IMR-90 (cell line): ENCODE measurements at regions not wholly inside any gene's neighbourhood (a gene's known extent, or its start where the extent isn't known, plus 50 kb on each side); places are given as distances from the start of the nearest gene placed in this dataset.

Experiments used
- ATAC-seq: fragments of 200-7000 bp; cut with Tn5 transposase; 2 replicates; pipeline ENCODE4 v1.9.1; 2020; ENCODE audit warnings: low read depth, mild to moderate bottlenecking, moderate library complexity
- BruUV-seq: library from RNA; stranded (reverse); fragments of 400-500 nt; replicated peaks from 2 replicates; lab custom pipeline; 2021; lab: Mats Ljungman, UMichigan
- CTCF ChIA-PET: fragments of 300-600 bp; formaldehyde crosslinking; extraction: SDS; loops from one replicate; lab custom pipeline; 2021; ENCODE audit warnings: antibody characterized with exemption; lab: Yijun Ruan, JAX
- POLR2A ChIA-PET: fragments of 300-600 bp; sonication (Branson Sonifier 250); formaldehyde crosslinking; loops from one replicate; lab custom pipeline; 2022; ENCODE audit warnings: antibody characterized with exemption; ENCODE audit not compliant: unreplicated experiment; lab: Charles Lee
- DNase-seq: peaks from one replicate; pipeline ENCODE4 v3.0.0; 2013
- H2AFZ ChIP-seq: replicated peaks from 2 replicates; pipeline ENCODE3; 2013; ENCODE audit warnings: low read length, mild to moderate bottlenecking; ENCODE audit not compliant: poor library complexity
- H2AK5ac ChIP-seq: 2 replicates; pipeline ENCODE4 v1.6.1; 2013; ENCODE audit warnings: low read depth, low read length, inconsistent platforms
- H2AK9ac ChIP-seq: replicated peaks from 2 replicates; pipeline ENCODE3; 2013; ENCODE audit warnings: mild to moderate bottlenecking, low read depth, low read length, moderate library complexity; ENCODE audit not compliant: poor library complexity
- H2BK120ac ChIP-seq: 2 replicates; pipeline ENCODE4 v1.6.1; 2013; ENCODE audit warnings: low read depth, low read length, inconsistent platforms
- H2BK15ac ChIP-seq: 3 replicates; pipeline ENCODE4 v1.6.1; 2013; ENCODE audit warnings: low read depth, low read length, inconsistent platforms
- H2BK20ac ChIP-seq: 2 replicates; pipeline ENCODE4 v1.6.1; 2013; ENCODE audit warnings: low read depth, mild to moderate bottlenecking, inconsistent platforms, low read length, moderate library complexity
- H2BK5ac ChIP-seq: 2 replicates; pipeline ENCODE4 v1.6.1; 2013; ENCODE audit warnings: mild to moderate bottlenecking, low read depth, low read length, inconsistent platforms; ENCODE audit not compliant: poor library complexity, severe bottlenecking
- H3K14ac ChIP-seq: replicated peaks from 2 replicates; pipeline ENCODE4 v1.6.1; 2013; ENCODE audit warnings: low read depth, low read length, inconsistent platforms
- H3K18ac ChIP-seq: 2 replicates; pipeline ENCODE4 v1.6.1; 2013; ENCODE audit warnings: low read depth, low read length, control low read depth
- H3K23ac ChIP-seq: 2 replicates; pipeline ENCODE4 v1.6.1; 2013; ENCODE audit warnings: low read depth, low read length, inconsistent platforms
- H3K27ac ChIP-seq: 2 replicates; pipeline ENCODE4 v1.5.1; 2013; ENCODE audit warnings: mild to moderate bottlenecking, control low read depth, low read length; ENCODE audit not compliant: insufficient read depth
- H3K27me3 ChIP-seq: 2 replicates; pipeline ENCODE4 v1.6.1; 2013; ENCODE audit warnings: low read length; ENCODE audit not compliant: control insufficient read depth, insufficient read depth
- H3K36me3 ChIP-seq: 2 replicates; pipeline ENCODE4 v1.6.1; 2013; ENCODE audit warnings: low read length, mixed read lengths; ENCODE audit not compliant: control insufficient read depth, insufficient read depth
- H3K4ac ChIP-seq: 2 replicates; pipeline ENCODE4 v1.6.1; 2013; ENCODE audit warnings: low read depth, low read length, inconsistent platforms
- H3K4me1 ChIP-seq: 2 replicates; pipeline ENCODE4 v1.6.1; 2013; ENCODE audit warnings: low read length, mixed read lengths; ENCODE audit not compliant: control insufficient read depth, insufficient read depth
- H3K4me2 ChIP-seq: 2 replicates; pipeline ENCODE4 v1.6.1; 2013; ENCODE audit warnings: low read depth, mild to moderate bottlenecking, control low read depth, low read length, moderate library complexity
- H3K4me3 ChIP-seq: 2 replicates; pipeline ENCODE4 v1.5.1; 2013; ENCODE audit warnings: low read depth, mild to moderate bottlenecking, control low read depth, low read length, moderate library complexity; ENCODE audit not compliant: insufficient read depth
- H3K56ac ChIP-seq: 2 replicates; pipeline ENCODE4 v1.6.1; 2013; ENCODE audit warnings: low read length, inconsistent platforms; ENCODE audit not compliant: insufficient read depth; ENCODE audit errors: extremely low read depth
- H3K79me1 ChIP-seq, 2 experiments: 2 replicates each; pipeline ENCODE4 v1.6.1; 2013; ENCODE audit warnings: low read length in 2 of 2, inconsistent platforms in 1 of 2, low read depth in 1 of 2
- H3K9ac ChIP-seq: 2 replicates; pipeline ENCODE4 v1.6.1; 2013; ENCODE audit warnings: low read depth, low read length, control low read depth
- H3K9me1 ChIP-seq: 2 replicates; pipeline ENCODE4 v1.6.1; 2013; ENCODE audit warnings: low read length, inconsistent platforms; ENCODE audit not compliant: insufficient read depth
- H3K9me3 ChIP-seq: 2 replicates; pipeline ENCODE4 v1.6.1; 2013; ENCODE audit warnings: low read length; ENCODE audit not compliant: control insufficient read depth, insufficient read depth
- H4K20me1 ChIP-seq: 2 replicates; pipeline ENCODE4 v1.6.1; 2013; ENCODE audit warnings: low read length, inconsistent platforms; ENCODE audit not compliant: insufficient read depth
- H4K5ac ChIP-seq: 2 replicates; pipeline ENCODE4 v1.6.1; 2013; ENCODE audit warnings: mild to moderate bottlenecking, low read depth, low read length, control low read depth
- H4K8ac ChIP-seq, 2 experiments: 2 replicates each; pipeline ENCODE4 v1.6.1; 2013; ENCODE audit warnings: low read depth in 2 of 2, low read length in 2 of 2, control low read depth in 1 of 2, inconsistent platforms in 1 of 2
- H4K91ac ChIP-seq: 2 replicates; pipeline ENCODE4 v1.6.1; 2013; ENCODE audit warnings: low read depth, low read length, inconsistent platforms; ENCODE audit not compliant: insufficient read depth
- CEBPB ChIP-seq: IDR thresholded peaks from 2 replicates; pipeline ENCODE4 v1.6.1; 2012; ENCODE audit warnings: low read depth, low read length, improper control_type of control experiment
- MAZ ChIP-seq: IDR thresholded peaks from 2 replicates; pipeline ENCODE4 v1.6.1; 2012; ENCODE audit warnings: low read depth, mild to moderate bottlenecking, low read length, improper control_type of control experiment, moderate library complexity, borderline replicate concordance
- NFE2L2 ChIP-seq: fragments of 150-350 bp; IDR thresholded peaks from 2 replicates; pipeline ENCODE4 v1.6.1; 2016; ENCODE audit warnings: low read depth, mild to moderate bottlenecking, low read length
- POLR2A ChIP-seq: IDR thresholded peaks from 2 replicates; pipeline ENCODE4 v1.6.1; 2012; ENCODE audit warnings: mild to moderate bottlenecking, low read depth, low read length
- SMC3 ChIP-seq: fragments of 150-350 bp; IDR thresholded peaks from 2 replicates; pipeline ENCODE4 v1.6.1; 2016; ENCODE audit warnings: low read depth, mild to moderate bottlenecking, antibody characterized with exemption, low read length, moderate library complexity
- WGBS, 2 experiments: methylation state at CpG; one replicate each; pipeline versions ENCODE4 v1.1.5 to v1.1.7; 2013; ENCODE audit warnings: missing lambda C conversion rate in 2 of 2; ENCODE audit not compliant: insufficient read length in 1 of 2; ENCODE audit errors: extremely low coverage in 2 of 2; 5-methylcytosine and 5-hydroxymethylcytosine counted together
- dilution Hi-C: fragments of 300-500 bp; cut with HindIII; formaldehyde crosslinking; loops from one replicate; pipeline ENCODE4 v1.14.3; 2018; ENCODE audit warnings: low sequenced_read_pairs; ENCODE audit not compliant: unreplicated experiment
- in situ Hi-C: fragments of 300-500 bp; cut with MboI; formaldehyde crosslinking; loops from 3 replicates; pipeline ENCODE4 v1.14.3; 2019; ENCODE audit warnings: low sequenced_read_pairs, inconsistent platforms, mixed read lengths
- intact Hi-C: fragments of 100-400 bp; cut with micrococcal nuclease; formaldehyde crosslinking; loops from 2 replicates; pipeline ENCODE4 v1.10.0; 2022

- H2AFZ ChIP-seq: no peak overlapping the region
- no peak for TF ChIP-seq MAZ
- TF ChIP-seq NFE2L2: no peak
- peak; percentile 65 for TF ChIP-seq CEBPB
- TF ChIP-seq POLR2A: no peak
- no peak for TF ChIP-seq SMC3
- no CpG with 5 or more reads among the region's 2 CpGs for WGBS, 2 experiments
- no peak overlapping the region for H3K56ac ChIP-seq
- H2BK120ac ChIP-seq: no peak overlapping the region
- no TSS peak for BruUV-seq
- no peak overlapping the region for H3K27ac ChIP-seq
- no peak overlapping the region for H2BK5ac ChIP-seq
- H2AK5ac ChIP-seq: no peak overlapping the region
- ChIA-PET CTCF (no interaction called here), POLR2A (no interaction called here)
- ATAC-seq (no peak), DNase-seq (no peak)
- H4K91ac ChIP-seq: no peak overlapping the region
- no peak overlapping the region for H3K23ac ChIP-seq
- H4K5ac ChIP-seq: no peak overlapping the region
- H2BK20ac ChIP-seq: no peak overlapping the region
- H2AK9ac ChIP-seq: no peak overlapping the region
- H4K8ac ChIP-seq: no peak overlapping the region
- no peaks in the 10 kb centered on the region for H3K36me3 ChIP-seq
- no peak overlapping the region for H3K4me2 ChIP-seq
- no peak overlapping the region for H3K14ac ChIP-seq
- H3K4me3 ChIP-seq: no peak overlapping the region
- no peak overlapping the region for H3K4ac ChIP-seq
- H2BK15ac ChIP-seq: no peak overlapping the region
- no peaks in the 10 kb centered on the region for H3K9me3 ChIP-seq
- intact Hi-C loops: no loop called here
- dilution Hi-C loops: no loop called here
- H3K79me1 ChIP-seq: no peaks in the 10 kb centered on the region
- no peaks in the 10 kb centered on the region for H3K4me1 ChIP-seq
- H3K9ac ChIP-seq: no peak overlapping the region
- in situ Hi-C loops: no loop called here
- no peak overlapping the region for H3K18ac ChIP-seq
- H4K20me1 ChIP-seq: no peaks in the 10 kb centered on the region
- no peaks in the 10 kb centered on the region for H3K9me1 ChIP-seq
- no peaks in the 10 kb centered on the region for H3K27me3 ChIP-seq
Measured at GRCh38 chr9:13806714-13807113, 507.2 kb downstream of the NFIB start.
